ENCODE measurements at regions not wholly inside any gene's neighbourhood (a gene's known extent, or its start where the extent isn't known, plus 50 kb on each side); places are given as distances from the start of the nearest gene placed in this dataset.

DNA sequence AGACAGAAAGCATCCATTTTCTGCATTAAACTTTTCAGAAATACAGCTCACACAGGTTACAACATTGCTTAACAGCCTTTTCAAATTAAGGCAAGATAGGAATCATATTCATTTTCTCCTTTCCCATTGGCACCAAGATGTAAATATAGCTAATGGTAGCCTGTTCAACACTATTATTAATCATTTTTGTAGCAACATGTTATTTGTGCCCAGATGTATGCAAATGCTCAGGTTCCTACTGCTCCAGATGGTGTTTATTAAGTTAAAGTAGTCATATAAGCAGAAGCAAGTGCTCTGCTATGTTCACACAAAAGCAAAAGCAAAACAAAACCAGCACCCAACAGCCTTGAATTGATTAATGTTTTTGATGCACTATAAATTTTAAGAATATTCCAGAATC, 1110.6 kb downstream of the SLC6A15 start:
- Histone ChIP-seq H3K4me2 (replicated peaks; ENCODE audit: extremely low read depth, low read length, poor library complexity, severe bottlenecking) (no peak overlapping the region), H3K4me1 (ENCODE audit: control insufficient read depth in 1 of 2, insufficient read depth in 2 of 2, low read length in 2 of 2) (no peaks in the 10 kb centered on the region), H3K9me3 (replicated peaks in 1 of 2; ENCODE audit: control insufficient read depth in 1 of 2, insufficient read depth in 1 of 2, low read length in 2 of 2) (no peaks in the 10 kb centered on the region), H3K27me3 (ENCODE audit: control insufficient read depth in 2 of 2, insufficient read depth in 2 of 2, low read length in 2 of 2) (no peaks in the 10 kb centered on the region), H2AFZ (ENCODE audit: insufficient read depth, low read depth, low read length, poor library complexity, severe bottlenecking) (no peak overlapping the region), H3K27ac (ENCODE audit: low read depth in 1 of 2, low read length in 2 of 2) (no peak overlapping the region), H4K20me1 (ENCODE audit: insufficient read depth, low read length) (no peaks in the 10 kb centered on the region), H3K79me2 (ENCODE audit: insufficient read depth, low read length) (no peaks in the 10 kb centered on the region), H3K4me3 (replicated peaks in 1 of 3; ENCODE audit: low read depth in 2 of 3, low read length in 3 of 3) (no peak overlapping the region), H3K36me3 (replicated peaks in 1 of 2; ENCODE audit: control insufficient read depth in 1 of 2, insufficient read depth in 2 of 2, low read length in 2 of 2) (no peaks in the 10 kb centered on the region), H3K9ac (ENCODE audit: insufficient read depth, low read length, poor library complexity, severe bottlenecking) (no peak overlapping the region)
- intact Hi-C loops (cut with micrococcal nuclease) = no loop called here
- no peaks in the 10 kb centered on the region for H3K27me3 Mint-ChIP-seq (ENCODE audit: low read depth in 3 of 3)
- H3K27ac Mint-ChIP-seq = no peak overlapping the region
- no peaks in the 10 kb centered on the region for H3K36me3 Mint-ChIP-seq
- peaks cover 0 to 3% (median 0%) of the 10 kb centered on the region in 7 donors for H3K9me3 Mint-ChIP-seq
- TF ChIP-seq, protein P1, sequence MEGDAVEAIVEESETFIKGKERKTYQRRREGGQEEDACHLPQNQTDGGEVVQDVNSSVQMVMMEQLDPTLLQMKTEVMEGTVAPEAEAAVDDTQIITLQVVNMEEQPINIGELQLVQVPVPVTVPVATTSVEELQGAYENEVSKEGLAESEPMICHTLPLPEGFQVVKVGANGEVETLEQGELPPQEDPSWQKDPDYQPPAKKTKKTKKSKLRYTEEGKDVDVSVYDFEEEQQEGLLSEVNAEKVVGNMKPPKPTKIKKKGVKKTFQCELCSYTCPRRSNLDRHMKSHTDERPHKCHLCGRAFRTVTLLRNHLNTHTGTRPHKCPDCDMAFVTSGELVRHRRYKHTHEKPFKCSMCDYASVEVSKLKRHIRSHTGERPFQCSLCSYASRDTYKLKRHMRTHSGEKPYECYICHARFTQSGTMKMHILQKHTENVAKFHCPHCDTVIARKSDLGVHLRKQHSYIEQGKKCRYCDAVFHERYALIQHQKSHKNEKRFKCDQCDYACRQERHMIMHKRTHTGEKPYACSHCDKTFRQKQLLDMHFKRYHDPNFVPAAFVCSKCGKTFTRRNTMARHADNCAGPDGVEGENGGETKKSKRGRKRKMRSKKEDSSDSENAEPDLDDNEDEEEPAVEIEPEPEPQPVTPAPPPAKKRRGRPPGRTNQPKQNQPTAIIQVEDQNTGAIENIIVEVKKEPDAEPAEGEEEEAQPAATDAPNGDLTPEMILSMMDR (IDR thresholded peaks at IDR 0.05) = no peak
- H3K4me1 Mint-ChIP-seq = no peaks in the 10 kb centered on the region
- no peak overlapping the region for H3K4me3 Mint-ChIP-seq
- DNase-seq = no peak

DNA sequence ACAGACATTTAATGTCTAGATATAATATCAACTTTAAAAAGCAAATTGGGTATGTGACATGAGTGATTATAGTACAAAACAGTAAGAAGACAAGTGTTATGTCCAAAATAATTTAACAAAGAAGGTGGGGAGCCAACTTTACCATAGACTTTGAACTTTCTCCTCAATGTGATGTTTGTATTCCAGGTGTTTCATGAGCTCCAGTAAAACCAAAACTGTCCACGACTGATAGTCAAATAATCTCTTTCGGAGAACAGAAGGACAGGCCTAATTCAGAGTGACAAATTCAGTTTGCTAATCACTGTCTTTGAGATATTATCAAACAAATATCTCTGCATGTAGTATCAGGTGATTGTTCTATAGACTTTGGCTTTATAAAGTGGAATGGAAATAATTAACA, 1112.6 kb downstream of the SLC6A15 start:
- WGBS (ENCODE audit: insufficient coverage) = no CpG with 5 or more reads among the region's 2 CpGs
- no peak overlapping the region for H3K27ac Mint-ChIP-seq

More for the DNA sequence above, 1112.6 kb downstream of the SLC6A15 start:
- Histone ChIP-seq H3K27me3 (ENCODE audit: control insufficient read depth in 2 of 2, insufficient read depth in 2 of 2, low read length in 2 of 2) (no peaks in the 10 kb centered on the region), H3K4me3 (replicated peaks in 1 of 3; ENCODE audit: low read depth in 2 of 3, low read length in 3 of 3) (no peak overlapping the region), H3K27ac (ENCODE audit: low read depth in 1 of 2, low read length in 2 of 2) (no peak overlapping the region), H3K4me1 (ENCODE audit: control insufficient read depth in 1 of 2, insufficient read depth in 2 of 2, low read length in 2 of 2) (no peaks in the 10 kb centered on the region), H3K9me3 (replicated peaks in 1 of 2; ENCODE audit: control insufficient read depth in 1 of 2, insufficient read depth in 1 of 2, low read length in 2 of 2) (no peaks in the 10 kb centered on the region), H3K9ac (ENCODE audit: insufficient read depth, low read length, poor library complexity, severe bottlenecking) (no peak overlapping the region), H3K36me3 (replicated peaks in 1 of 2; ENCODE audit: control insufficient read depth in 1 of 2, insufficient read depth in 2 of 2, low read length in 2 of 2) (no peaks in the 10 kb centered on the region), H4K20me1 (ENCODE audit: insufficient read depth, low read length) (no peaks in the 10 kb centered on the region), H3K4me2 (replicated peaks; ENCODE audit: extremely low read depth, low read length, poor library complexity, severe bottlenecking) (no peak overlapping the region), H2AFZ (ENCODE audit: insufficient read depth, low read depth, low read length, poor library complexity, severe bottlenecking) (no peak overlapping the region), H3K79me2 (ENCODE audit: insufficient read depth, low read length) (no peaks in the 10 kb centered on the region)
- Mint-ChIP-seq H3K9me3 (peaks cover 0 to 3% (median 0%) of the 10 kb centered on the region in 7 donors), H3K36me3 (no peaks in the 10 kb centered on the region), H3K4me3 (no peak overlapping the region), H3K27me3 (ENCODE audit: low read depth in 3 of 3) (no peaks in the 10 kb centered on the region), H3K4me1 (no peaks in the 10 kb centered on the region)
- DNase-seq = no peak
- TF ChIP-seq, protein P1 (IDR thresholded peaks at IDR 0.05) = no peak
- intact Hi-C loops (cut with micrococcal nuclease) = no loop called here

Data from CD14-positive monocyte (primary cell).